ENCODE measurements at regions not wholly inside any gene's neighbourhood (a gene's known extent, or its start where the extent isn't known, plus 50 kb on each side); places are given as distances from the start of the nearest gene placed in this dataset.
A peak's percentile ranks its signal among the peaks of the same experiment; 100 is the strongest.

DNA sequence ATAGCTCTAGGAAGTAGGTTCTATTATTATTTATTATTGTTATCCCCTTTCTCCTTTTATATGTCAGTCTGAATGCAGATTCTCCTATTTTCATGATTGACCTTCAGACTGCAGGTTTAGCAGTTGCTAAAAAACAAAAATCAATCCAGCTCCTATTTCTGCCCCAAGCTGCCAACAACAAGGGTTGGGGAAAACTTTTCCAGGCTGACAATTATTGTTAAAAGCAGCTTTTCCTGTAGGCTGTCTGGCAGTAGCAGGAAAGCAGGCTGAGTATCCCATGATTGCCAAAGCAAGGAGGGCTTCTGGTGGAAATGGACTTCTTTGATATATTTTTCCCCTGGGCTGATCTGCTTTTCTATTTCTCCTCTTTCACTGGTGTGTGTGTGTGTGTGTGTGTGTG, 78.0 kb upstream of the CTLA4 start:
- DNase-seq (ENCODE audit: low spot score): no peak

GRCh38 chr2:203790134-203790852, 77.3 kb upstream of the CTLA4 start:
- DNase-seq (ENCODE audit: low spot score): no peak

- no peak for DNase-seq (ENCODE audit: low spot score)
Measured at GRCh38 chr2:203796248-203797010, 71.1 kb upstream of the CTLA4 start.

GRCh38 chr2:203797276-203797675, 70.3 kb upstream of the CTLA4 start:
- DNase-seq (ENCODE audit: low spot score): no peak

GRCh38 chr2:203797712-203798111, 69.9 kb upstream of the CTLA4 start:
- DNase-seq (ENCODE audit: low spot score): no peak

DNA sequence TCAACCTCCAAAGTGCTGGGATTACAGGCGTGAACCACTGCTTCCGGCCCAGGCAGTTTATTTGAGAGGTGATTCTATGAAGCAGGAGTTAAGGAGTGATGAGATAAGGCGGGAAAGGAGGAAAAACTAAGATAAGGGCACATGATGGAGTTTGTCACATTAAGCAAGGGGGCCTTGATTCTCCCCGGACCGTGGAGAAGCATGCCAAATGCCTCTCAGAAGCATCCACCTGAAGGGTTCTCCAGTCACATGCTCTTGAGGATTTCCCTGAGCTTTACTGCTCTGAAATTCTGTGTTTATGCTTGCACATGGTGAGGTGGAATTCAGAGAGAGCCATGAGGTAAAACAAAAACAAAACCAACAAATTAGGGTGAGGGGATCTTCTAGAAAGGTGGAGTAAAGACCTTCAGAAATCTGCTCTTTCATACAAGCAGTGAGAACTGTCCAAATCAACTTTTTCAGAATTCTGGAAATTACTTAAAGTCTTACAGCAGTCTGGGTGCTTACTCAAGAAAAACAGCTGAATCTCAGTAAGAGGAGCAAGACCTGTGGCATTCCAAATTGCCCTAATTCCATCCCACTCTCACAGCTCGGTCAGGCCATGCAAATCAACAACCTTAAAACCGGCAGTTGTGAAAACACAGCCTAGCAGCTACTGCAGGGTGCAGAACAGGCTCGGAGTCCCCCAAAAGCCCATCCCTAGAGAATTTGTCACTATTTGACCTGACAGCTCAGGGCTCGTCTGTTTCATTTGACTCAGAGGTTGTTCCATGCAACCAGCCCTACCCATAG, 69.1 kb upstream of the CTLA4 start:
- no peak for DNase-seq (ENCODE audit: low spot score)

- no peak for DNase-seq (ENCODE audit: low spot score)
Measured at GRCh38 chr2:203799908-203800307, 67.7 kb upstream of the CTLA4 start.

DNA sequence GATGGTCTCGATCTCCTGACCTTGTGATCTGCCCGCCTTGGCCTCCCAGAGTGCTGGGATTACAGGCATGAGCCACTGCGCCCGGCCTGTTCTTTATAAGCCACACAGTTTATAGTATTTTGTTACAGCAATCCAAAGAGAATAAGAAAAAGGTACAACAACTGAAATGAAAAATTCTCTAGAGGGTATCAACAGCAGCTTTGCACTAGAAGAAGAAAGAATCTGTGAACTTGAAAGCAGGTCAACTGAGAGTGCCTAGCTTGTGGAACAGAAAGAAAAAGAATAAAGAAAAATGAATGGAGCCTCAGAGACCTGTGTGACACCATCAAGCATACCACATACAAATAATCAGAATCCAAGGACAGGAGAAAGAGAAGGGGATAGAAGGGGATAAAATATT, 66.8 kb upstream of the CTLA4 start:
- no peak for DNase-seq (ENCODE audit: low spot score)

GRCh38 chr2:203802342-203803052, 65.1 kb upstream of the CTLA4 start:
- no peak for DNase-seq (ENCODE audit: low spot score)

DNA sequence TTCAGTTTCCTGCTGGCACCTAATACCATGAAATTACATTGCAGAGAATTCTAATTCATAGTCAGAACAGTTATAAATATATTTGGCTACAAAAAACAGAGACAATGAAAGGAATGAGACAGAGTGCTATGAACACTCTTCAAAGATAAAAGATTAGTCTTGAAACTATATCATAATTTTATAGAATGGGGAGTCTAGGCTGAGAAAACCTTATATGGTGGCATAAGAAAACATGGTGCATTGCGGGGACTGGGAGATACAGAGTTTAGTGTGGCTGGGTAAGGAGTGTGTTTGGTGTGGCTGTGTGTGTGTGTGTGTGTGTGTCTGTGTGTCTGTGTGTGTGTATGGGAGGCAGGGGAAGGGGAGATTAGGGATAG, 64.5 kb upstream of the CTLA4 start:
- DNase-seq (ENCODE audit: low spot score): no peak

DNA sequence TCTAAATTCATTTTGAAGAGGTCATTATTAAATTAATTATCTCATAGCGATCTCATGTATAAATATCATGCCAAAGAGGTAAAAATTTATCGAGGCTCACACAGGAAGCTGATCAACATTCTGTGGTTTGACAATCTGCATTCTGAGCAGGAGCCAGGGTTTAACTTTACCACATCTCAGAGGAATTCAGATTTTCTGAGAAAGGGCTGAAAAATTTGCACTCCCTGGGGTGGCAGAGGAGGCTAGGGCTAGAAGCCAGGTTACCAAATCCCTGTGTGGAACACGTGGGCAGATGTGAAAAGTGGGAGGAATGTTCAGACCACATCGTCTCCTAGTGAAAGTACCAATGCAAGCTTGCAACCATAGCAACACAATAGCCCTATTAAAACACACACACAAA, 63.5 kb upstream of the CTLA4 start:
- peak; percentile 29 for DNase-seq (ENCODE audit: low spot score)

GRCh38 chr2:203804764-203805485, 62.6 kb upstream of the CTLA4 start:
- peak; percentile 71 for DNase-seq (ENCODE audit: low spot score)

- DNase-seq (ENCODE audit: low spot score): no peak
Measured at GRCh38 chr2:203805486-203805838, 62.1 kb upstream of the CTLA4 start.

- DNase-seq (ENCODE audit: low spot score): no peak
Measured at GRCh38 chr2:203806761-203807160, 60.8 kb upstream of the CTLA4 start.

GRCh38 chr2:203808046-203808750, 59.4 kb upstream of the CTLA4 start:
- DNase-seq (ENCODE audit: low spot score): peak; percentile 90

DNA sequence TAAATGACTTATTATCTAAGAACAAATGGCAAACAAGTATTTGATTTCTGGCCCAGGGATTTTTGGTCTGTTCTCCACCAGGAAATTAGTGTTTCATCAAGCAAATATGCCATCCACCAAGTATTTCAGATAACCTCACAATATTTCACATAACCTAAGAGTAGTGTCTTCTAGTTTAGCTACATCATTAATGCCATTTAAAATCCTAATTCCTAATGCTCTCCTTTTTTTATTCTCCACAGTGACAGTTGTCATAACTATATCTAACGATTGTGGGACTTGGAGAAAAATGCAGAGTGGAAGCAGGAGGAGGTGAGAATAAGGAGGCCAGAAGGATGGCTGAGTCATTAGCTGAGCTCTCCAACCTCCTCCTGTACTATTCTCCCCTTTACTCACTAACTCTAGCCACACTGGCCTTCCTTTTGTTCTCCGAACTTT, 58.5 kb upstream of the CTLA4 start:
- DNase-seq (ENCODE audit: low spot score): no peak

- no peak for DNase-seq (ENCODE audit: low spot score)
Measured at GRCh38 chr2:203809991-203810510, 57.5 kb upstream of the CTLA4 start.

GRCh38 chr2:203811491-203812221, 55.9 kb upstream of the CTLA4 start:
- peak; percentile 58 for DNase-seq (ENCODE audit: low spot score)

DNA sequence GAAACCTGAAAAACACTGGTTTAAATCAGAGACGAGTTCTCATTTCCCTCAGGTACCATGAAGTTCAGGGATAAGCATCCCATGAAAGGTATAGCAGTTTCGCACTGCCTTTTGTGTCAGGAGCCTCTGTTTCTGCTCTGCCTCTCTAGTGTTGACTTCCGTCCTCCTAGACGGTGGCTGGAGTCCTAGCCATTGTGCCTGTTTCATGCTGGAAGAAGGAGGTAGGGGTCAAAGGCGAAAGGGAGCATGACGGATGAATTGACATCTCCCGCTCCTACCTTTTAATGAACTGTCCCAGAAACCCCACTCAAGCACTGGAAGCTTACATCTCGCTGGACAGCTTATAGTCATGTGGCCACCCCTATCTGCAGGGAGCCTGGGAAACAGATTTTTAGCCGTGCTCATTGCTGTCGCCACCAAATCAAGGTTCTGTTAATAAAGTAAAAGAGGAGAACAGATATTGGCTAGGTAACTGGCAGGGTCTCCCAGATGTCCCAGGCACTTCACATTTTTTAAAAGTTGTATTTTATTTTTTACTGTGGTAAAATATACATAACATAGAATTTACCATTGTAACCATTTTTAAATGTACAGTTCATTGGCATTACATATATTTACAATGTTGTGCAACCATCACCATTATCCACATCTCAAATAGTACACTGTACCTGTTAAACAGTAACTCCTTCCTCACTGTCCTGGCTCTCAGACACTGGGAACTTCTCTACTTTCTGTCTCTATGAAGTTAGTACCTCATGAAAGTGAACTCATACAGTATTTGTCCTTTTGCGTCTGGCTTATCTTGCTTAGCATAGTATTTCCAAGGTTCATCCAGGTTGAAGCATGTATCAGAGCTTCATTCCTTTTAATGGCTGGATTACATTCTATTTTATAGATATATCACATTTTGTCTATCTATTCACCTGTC, 55.0 kb upstream of the CTLA4 start:
- no peak for DNase-seq (ENCODE audit: low spot score)
